Vagina (tissue), 2 donors: ENCODE measurements at regions not wholly inside any gene's neighbourhood (a gene's known extent, or its start where the extent isn't known, plus 50 kb on each side); places are given as distances from the start of the nearest gene placed in this dataset.
"Not testable (repeated sequence)": the region's sequence is repeated elsewhere in the genome, so short reads cannot be mapped to it uniquely, and the experiment has no call there.

Experiments
- DNase-seq, 2 donors: peaks; one replicate each; pipeline ENCODE4 v3.0.0-alpha.2; 2017; ENCODE audit errors: extremely low spot score in 2 of 2
- H3K27ac ChIP-seq: fragments of 200-600 bp; sonication (generic); one replicate; pipeline ENCODE4 v1.5.1; 2019
- H3K27me3 ChIP-seq: fragments of 200-600 bp; sonication (generic); one replicate; pipeline ENCODE4 v1.5.1; 2019
- H3K36me3 ChIP-seq, 2 donors: fragments of 200-600 bp; sonication (generic); one replicate each; pipeline ENCODE4 v1.5.1; 2017 to 2019
- H3K4me1 ChIP-seq: fragments of 200-600 bp; sonication (generic); one replicate; pipeline ENCODE4 v1.5.1; 2019
- H3K4me3 ChIP-seq, 2 donors: fragments of 200-600 bp; sonication (generic); 1 replicate in 1 of 2; 2 replicates in 1 of 2; pipeline ENCODE4 v1.5.1; 2016 to 2019
- H3K9me3 ChIP-seq: fragments of 200-600 bp; sonication (generic); one replicate; pipeline ENCODE4 v1.5.1; 2019
- POLR2A ChIP-seq, 2 donors: fragments of 450-650 bp; IDR thresholded peaks; one replicate each; pipeline ENCODE4 v1.6.1; 2017; ENCODE audit warnings: antibody characterized with exemption in 2 of 2, mild to moderate bottlenecking in 2 of 2, moderate library complexity in 2 of 2
- POLR2AphosphoS5 ChIP-seq, 2 donors: sonication (generic); formaldehyde crosslinking; IDR thresholded peaks; one replicate each; pipeline ENCODE4 v1.9.0; 2017; ENCODE audit warnings: antibody characterized with exemption in 2 of 2, mild to moderate bottlenecking in 2 of 2, low read depth in 1 of 2; ENCODE audit not compliant: insufficient read depth in 1 of 2
- intact Hi-C: fragments of 100-400 bp; cut with DNase I; formaldehyde crosslinking; loops from one replicate; pipeline ENCODE4 v1.15.1; 2023
- TF ChIP-seq, protein P1 (sequence below), 3 experiments: fragments of 450-650 bp in 2 of 3; fragments of 200-600 bp in 1 of 3; sonication (generic) in 1 of 3; IDR thresholded peaks; one replicate each; pipeline ENCODE4 v1.5.1; 2017 to 2019; ENCODE audit warnings: antibody characterized with exemption in 3 of 3, mild to moderate bottlenecking in 2 of 3, moderate library complexity in 2 of 3

DNA sequence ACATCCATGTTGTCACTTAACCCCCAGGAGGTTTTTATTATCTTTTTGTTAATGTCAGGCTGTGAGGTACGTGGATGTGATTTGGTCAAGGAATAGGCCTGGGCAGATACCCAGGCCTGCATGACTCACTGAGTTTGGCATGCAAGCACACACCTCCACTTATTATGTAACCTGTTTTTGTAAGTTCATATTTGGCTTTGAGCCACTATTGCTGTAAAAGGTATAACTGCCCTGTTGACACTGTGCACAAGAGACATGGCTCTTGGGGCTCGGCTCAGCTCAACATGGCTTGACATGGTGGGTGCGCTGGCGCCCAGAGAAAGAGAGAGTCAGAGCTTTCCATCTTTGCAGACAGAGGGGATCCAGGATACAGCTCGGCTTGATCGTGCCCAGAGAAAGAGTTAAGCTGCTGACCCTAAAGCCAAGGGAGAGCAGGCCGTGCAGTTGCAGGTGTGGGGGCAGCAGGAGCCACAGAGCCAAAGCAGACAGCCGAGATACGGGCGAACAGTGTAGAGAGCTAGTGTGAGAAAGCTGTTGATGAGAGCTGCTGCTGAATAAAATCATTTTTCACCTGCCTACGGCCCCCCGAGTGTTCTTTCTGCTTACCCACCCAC lies 67.9 kb upstream of the UNC13C start:
- H3K4me1 ChIP-seq: no peaks in the 10 kb centered on the region
- H3K9me3 ChIP-seq: no peaks in the 10 kb centered on the region
- intact Hi-C loops: no loop called here
- no peak overlapping the region for H3K4me3 ChIP-seq
- TF ChIP-seq POLR2A (IDR thresholded peaks at IDR 0.05) (no peak), POLR2AphosphoS5 (IDR thresholded peaks at IDR 0.05; ENCODE audit: insufficient read depth in 1 of 2, low read depth in 1 of 2) (peak in 1 of 2 donors; percentile 6)
- TF ChIP-seq, protein P1, sequence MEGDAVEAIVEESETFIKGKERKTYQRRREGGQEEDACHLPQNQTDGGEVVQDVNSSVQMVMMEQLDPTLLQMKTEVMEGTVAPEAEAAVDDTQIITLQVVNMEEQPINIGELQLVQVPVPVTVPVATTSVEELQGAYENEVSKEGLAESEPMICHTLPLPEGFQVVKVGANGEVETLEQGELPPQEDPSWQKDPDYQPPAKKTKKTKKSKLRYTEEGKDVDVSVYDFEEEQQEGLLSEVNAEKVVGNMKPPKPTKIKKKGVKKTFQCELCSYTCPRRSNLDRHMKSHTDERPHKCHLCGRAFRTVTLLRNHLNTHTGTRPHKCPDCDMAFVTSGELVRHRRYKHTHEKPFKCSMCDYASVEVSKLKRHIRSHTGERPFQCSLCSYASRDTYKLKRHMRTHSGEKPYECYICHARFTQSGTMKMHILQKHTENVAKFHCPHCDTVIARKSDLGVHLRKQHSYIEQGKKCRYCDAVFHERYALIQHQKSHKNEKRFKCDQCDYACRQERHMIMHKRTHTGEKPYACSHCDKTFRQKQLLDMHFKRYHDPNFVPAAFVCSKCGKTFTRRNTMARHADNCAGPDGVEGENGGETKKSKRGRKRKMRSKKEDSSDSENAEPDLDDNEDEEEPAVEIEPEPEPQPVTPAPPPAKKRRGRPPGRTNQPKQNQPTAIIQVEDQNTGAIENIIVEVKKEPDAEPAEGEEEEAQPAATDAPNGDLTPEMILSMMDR (IDR thresholded peaks at IDR 0.05): no peak
- no peak overlapping the region for H3K27ac ChIP-seq
- no peaks in the 10 kb centered on the region for H3K27me3 ChIP-seq
- no peaks in the 10 kb centered on the region for H3K36me3 ChIP-seq
- no peak for DNase-seq

- H3K4me1 ChIP-seq: no peaks in the 10 kb centered on the region
- intact Hi-C loops: no loop called here
- DNase-seq: no peak
- H3K9me3 ChIP-seq: no peaks in the 10 kb centered on the region
- H3K4me3 ChIP-seq: no peak overlapping the region
- TF ChIP-seq, protein P1 (IDR thresholded peaks at IDR 0.05): no peak
- no peak for TF ChIP-seq POLR2A (IDR thresholded peaks at IDR 0.05)
- no peak for TF ChIP-seq POLR2AphosphoS5 (IDR thresholded peaks at IDR 0.05; ENCODE audit: insufficient read depth in 1 of 2, low read depth in 1 of 2)
- no peaks in the 10 kb centered on the region for H3K27me3 ChIP-seq
- no peak overlapping the region for H3K27ac ChIP-seq
- H3K36me3 ChIP-seq: no peaks in the 10 kb centered on the region
Measured at GRCh38 chr15:53903129-53903528, 75.1 kb upstream of the UNC13C start.

DNA sequence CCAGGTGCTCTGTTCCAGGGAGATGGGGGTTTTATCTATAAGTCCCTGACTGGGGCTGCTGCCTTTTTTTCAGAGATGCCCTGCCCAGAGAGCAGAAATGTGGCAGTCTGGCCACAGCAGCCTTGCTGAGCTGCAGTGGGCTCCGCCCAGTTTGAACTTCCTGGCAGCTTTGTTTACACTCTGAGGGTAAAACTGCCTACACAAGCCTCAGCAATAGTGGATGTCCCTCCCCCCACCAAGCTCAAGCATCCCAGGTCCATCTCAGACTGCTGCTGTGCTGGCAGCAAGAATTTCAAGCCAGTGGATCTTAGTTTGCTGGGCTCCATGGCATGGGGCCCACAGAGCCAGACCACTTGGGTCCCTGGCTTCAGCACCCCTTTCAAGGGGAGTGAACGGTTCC lies 84.8 kb upstream of the UNC13C start:
- intact Hi-C loops, H3K4me1 ChIP-seq, H3K9me3 ChIP-seq, DNase-seq, H3K36me3 ChIP-seq, H3K4me3 ChIP-seq, H3K27ac ChIP-seq, H3K27me3 ChIP-seq: not testable (repeated sequence)

GRCh38 chr15:53891862-53892261 lies 86.4 kb upstream of the UNC13C start:
- H3K36me3 ChIP-seq, H3K9me3 ChIP-seq, DNase-seq, H3K4me3 ChIP-seq, H3K27ac ChIP-seq, H3K4me1 ChIP-seq, H3K27me3 ChIP-seq, intact Hi-C loops: not testable (repeated sequence)

DNA sequence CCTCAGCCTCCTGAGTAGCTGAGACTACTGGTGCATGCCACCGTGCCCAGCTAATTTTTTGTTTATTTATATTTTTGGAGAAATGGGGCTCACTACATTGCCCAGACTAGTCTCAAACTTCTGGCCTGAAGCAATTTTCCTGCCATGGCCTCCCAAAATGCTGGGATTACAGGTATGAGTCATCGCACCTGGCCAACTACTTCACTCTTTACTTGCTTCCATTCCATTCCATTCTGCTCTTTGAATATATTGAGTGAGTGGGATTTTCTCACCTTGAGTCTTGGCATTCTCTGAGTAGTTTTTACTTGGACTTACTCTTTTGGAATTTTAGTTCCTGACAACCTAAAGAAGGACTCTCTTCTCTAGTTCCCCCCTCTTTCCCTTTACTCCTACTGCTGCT lies 93.8 kb upstream of the UNC13C start:
- intact Hi-C loops: no loop called here
- H3K4me1 ChIP-seq: no peaks in the 10 kb centered on the region
- no peak overlapping the region for H3K4me3 ChIP-seq
- TF ChIP-seq POLR2A (IDR thresholded peaks at IDR 0.05) (no peak), POLR2AphosphoS5 (IDR thresholded peaks at IDR 0.05; ENCODE audit: insufficient read depth in 1 of 2, low read depth in 1 of 2) (no peak)
- TF ChIP-seq, protein P1 (IDR thresholded peaks at IDR 0.05): no peak
- H3K9me3 ChIP-seq: no peaks in the 10 kb centered on the region
- no peaks in the 10 kb centered on the region for H3K27me3 ChIP-seq
- no peak overlapping the region for H3K27ac ChIP-seq
- DNase-seq: no peak
- H3K36me3 ChIP-seq: no peaks in the 10 kb centered on the region

GRCh38 chr15:53882311-53882710 lies 95.9 kb upstream of the UNC13C start:
- no peaks in the 10 kb centered on the region for H3K27me3 ChIP-seq
- H3K27ac ChIP-seq: no peak overlapping the region
- DNase-seq: no peak
- no peaks in the 10 kb centered on the region for H3K4me1 ChIP-seq
- TF ChIP-seq, protein P1 (IDR thresholded peaks at IDR 0.05): no peak
- no peak for TF ChIP-seq POLR2AphosphoS5 (IDR thresholded peaks at IDR 0.05; ENCODE audit: insufficient read depth in 1 of 2, low read depth in 1 of 2)
- intact Hi-C loops: no loop called here
- H3K4me3 ChIP-seq: no peak overlapping the region
- H3K9me3 ChIP-seq: no peaks in the 10 kb centered on the region
- no peaks in the 10 kb centered on the region for H3K36me3 ChIP-seq
